Right atrium auricular region (tissue), 2 donors: ENCODE measurements at regions not wholly inside any gene's neighbourhood (a gene's known extent, or its start where the extent isn't known, plus 50 kb on each side); places are given as distances from the start of the nearest gene placed in this dataset.
"Not testable (repeated sequence)": the region's sequence is repeated elsewhere in the genome, so short reads cannot be mapped to it uniquely, and the experiment has no call there.

Source experiments
- DNase-seq: peaks from one replicate; pipeline ENCODE4 v3.0.0-alpha.2; 2019; ENCODE audit warnings: low spot score
- H3K27ac ChIP-seq, 2 donors: fragments of 200-600 bp; sonication (generic); 1 replicate in 1 of 2; 2 replicates in 1 of 2; pipeline ENCODE4 v1.5.1; 2016 to 2019
- H3K27me3 ChIP-seq, 2 donors: fragments of 200-600 bp; sonication (generic); one replicate each; pipeline versions ENCODE4 v1.5.1 to v1.6.0; 2017 to 2019
- H3K36me3 ChIP-seq: fragments of 200-600 bp; sonication (generic); one replicate; pipeline ENCODE4 v1.5.1; 2016
- H3K4me1 ChIP-seq, 2 donors: fragments of 200-600 bp; sonication (generic); one replicate each; pipeline versions ENCODE4 v1.5.1 to v1.6.0; 2017 to 2019
- H3K4me3 ChIP-seq, 2 donors: fragments of 200-600 bp; sonication (generic); 1 replicate in 1 of 2; 2 replicates in 1 of 2; pipeline ENCODE4 v1.5.1; 2017 to 2019; ENCODE audit warnings: mild to moderate bottlenecking in 1 of 2, moderate library complexity in 1 of 2
- H3K9me3 ChIP-seq, 2 donors: fragments of 200-600 bp; sonication (generic); one replicate each; pipeline ENCODE4 v1.5.1; 2019
- CTCF ChIP-seq, 2 donors: fragments of 200-600 bp; sonication (generic); IDR thresholded peaks; one replicate each; pipeline ENCODE4 v1.5.1; 2019; ENCODE audit warnings: antibody characterized with exemption in 2 of 2

DNA sequence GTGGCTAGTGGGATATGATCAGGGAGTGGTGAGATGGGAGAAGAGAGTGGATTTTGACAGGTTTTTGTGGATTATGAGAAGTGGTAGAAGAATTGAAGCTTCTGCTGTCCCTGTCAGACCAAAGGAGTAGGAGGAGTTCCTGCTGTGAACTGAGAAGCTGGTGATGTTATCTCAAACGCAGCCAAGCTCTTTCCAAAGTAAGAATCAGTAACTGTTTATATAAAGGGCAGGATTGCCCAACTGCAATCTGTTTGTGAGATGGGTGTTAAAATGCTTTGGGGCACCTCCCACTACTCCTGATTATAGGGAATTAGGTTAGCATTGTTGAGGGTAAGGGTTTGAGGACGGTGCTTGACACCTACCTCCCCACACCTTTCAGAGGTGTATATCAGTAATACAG is 60.5 kb upstream of the USP25 start:
- no peaks in the 10 kb centered on the region for H3K4me1 ChIP-seq
- H3K4me3 ChIP-seq = no peak overlapping the region
- no peaks in the 10 kb centered on the region for H3K27me3 ChIP-seq
- H3K27ac ChIP-seq = no peak overlapping the region
- H3K9me3 ChIP-seq = no peaks in the 10 kb centered on the region
- H3K36me3 ChIP-seq = no peaks in the 10 kb centered on the region
- DNase-seq = no peak
- no peak for TF ChIP-seq CTCF (IDR thresholded peaks at IDR 0.05)

DNA sequence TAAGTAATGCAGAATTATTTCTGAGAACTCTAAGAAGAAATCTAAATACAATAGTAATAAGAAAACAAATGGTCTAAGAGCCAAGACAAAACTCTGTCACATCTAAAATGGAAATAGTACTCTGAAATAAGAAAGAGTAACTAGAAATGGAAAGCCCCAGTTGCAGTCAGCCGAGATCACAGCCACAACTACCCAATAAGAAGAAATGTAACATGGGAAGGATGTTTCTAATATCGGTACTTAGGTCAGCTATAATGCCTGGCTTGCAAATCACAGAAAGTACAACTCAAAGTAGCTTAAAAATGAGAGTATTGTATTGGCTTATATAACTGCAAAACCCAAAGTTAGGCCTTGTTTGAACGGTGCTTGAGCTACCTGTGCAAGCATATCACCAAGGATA is 58.6 kb upstream of the USP25 start:
- no peak overlapping the region for H3K4me3 ChIP-seq
- H3K36me3 ChIP-seq = no peaks in the 10 kb centered on the region
- H3K27me3 ChIP-seq = no peaks in the 10 kb centered on the region
- no peak overlapping the region for H3K27ac ChIP-seq
- TF ChIP-seq CTCF (IDR thresholded peaks at IDR 0.05) = no peak
- DNase-seq = no peak
- H3K4me1 ChIP-seq = no peaks in the 10 kb centered on the region
- no peaks in the 10 kb centered on the region for H3K9me3 ChIP-seq

- not testable (repeated sequence) for H3K4me3 ChIP-seq, H3K27ac ChIP-seq, H3K9me3 ChIP-seq, H3K27me3 ChIP-seq, H3K4me1 ChIP-seq, DNase-seq, H3K36me3 ChIP-seq
Measured at GRCh38 chr21:15672578-15672977, 57.2 kb upstream of the USP25 start.

GRCh38 chr21:15676935-15677334 is 52.8 kb upstream of the USP25 start:
- no peak for DNase-seq
- Histone ChIP-seq H3K27ac (no peak overlapping the region), H3K27me3 (no peaks in the 10 kb centered on the region), H3K4me1 (no peaks in the 10 kb centered on the region), H3K4me3 (no peak overlapping the region), H3K36me3 (no peaks in the 10 kb centered on the region), H3K9me3 (peaks cover 0 to 7% of the 10 kb centered on the region in 2 donors)
- no peak for TF ChIP-seq CTCF (IDR thresholded peaks at IDR 0.05)

DNA sequence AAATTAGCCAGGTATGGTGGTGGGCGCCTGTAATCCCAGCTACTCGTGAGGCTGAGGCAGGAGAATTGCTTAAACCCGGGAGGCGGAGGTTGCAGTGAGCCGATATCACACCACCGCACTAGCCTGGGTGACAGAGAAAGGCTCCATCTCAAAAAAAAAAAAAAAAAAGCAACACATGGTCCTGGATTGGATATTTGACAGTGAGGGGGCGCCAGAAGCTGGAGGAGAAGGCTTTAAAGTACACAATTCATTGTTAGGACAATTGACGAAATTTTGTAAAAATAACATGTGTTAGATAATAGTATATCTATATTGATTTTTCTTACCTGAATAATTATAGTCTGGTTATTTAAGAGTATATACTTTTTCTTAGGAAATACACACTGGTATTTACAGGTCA is 50.2 kb upstream of the USP25 start:
- TF ChIP-seq CTCF (IDR thresholded peaks at IDR 0.05) = no peak
- no peaks in the 10 kb centered on the region for H3K27me3 ChIP-seq
- DNase-seq = no peak
- H3K27ac ChIP-seq = no peak overlapping the region
- peaks cover 0 to 7% of the 10 kb centered on the region in 2 donors for H3K9me3 ChIP-seq
- no peaks in the 10 kb centered on the region for H3K36me3 ChIP-seq
- no peaks in the 10 kb centered on the region for H3K4me1 ChIP-seq
- H3K4me3 ChIP-seq = no peak overlapping the region
